ENCODE measurements at regions not wholly inside any gene's neighbourhood (a gene's known extent, or its start where the extent isn't known, plus 50 kb on each side); places are given as distances from the start of the nearest gene placed in this dataset.

DNA sequence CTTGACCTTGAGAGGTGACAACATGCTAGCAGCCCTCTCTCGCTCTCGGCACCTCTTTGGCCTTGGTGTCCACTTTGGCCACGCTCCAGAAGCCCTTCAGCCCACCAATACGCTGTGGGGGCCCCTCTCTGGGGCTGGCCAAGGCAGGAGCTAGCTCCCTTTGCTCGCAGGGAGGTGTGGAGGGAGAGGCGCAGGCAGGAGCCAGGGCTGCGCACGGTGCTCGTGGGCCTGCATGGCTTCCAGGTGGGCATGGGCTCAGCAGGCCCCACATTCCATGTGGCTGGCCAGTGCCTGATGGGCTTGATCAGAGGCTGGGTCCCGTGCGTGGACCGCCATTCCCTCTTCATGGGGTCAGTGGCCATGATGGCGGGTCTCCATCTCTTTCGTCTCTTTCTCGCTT lies 1237.0 kb upstream of the USP15 start:
- Mint-ChIP-seq H3K27ac (no peak overlapping the region), H3K36me3 (peaks cover 33% of the 10 kb centered on the region), H3K27me3 (ENCODE audit: low read depth) (no peaks in the 10 kb centered on the region), H3K4me3 (no peak overlapping the region), H3K4me1 (no peaks in the 10 kb centered on the region), H3K9me3 (peaks cover 61% of the 10 kb centered on the region)
- CTCF ChIA-PET: no interaction called here
- TF ChIP-seq NR2C2 (CRISPR knock-in tag; IDR thresholded peaks at IDR 0.05) (no peak), TEAD1 (CRISPR knock-in tag; IDR thresholded peaks at IDR 0.05) (no peak), SOX15 (CRISPR knock-in tag; IDR thresholded peaks at IDR 0.05) (no peak), OVOL2 (CRISPR knock-in tag; IDR thresholded peaks at IDR 0.05; ENCODE audit: borderline replicate concordance) (no peak), ZBTB21 (CRISPR knock-in tag; IDR thresholded peaks at IDR 0.05; ENCODE audit: borderline replicate concordance) (no peak), NFE2L1 (CRISPR knock-in tag; IDR thresholded peaks at IDR 0.05) (no peak), ZNF416 (CRISPR knock-in tag; IDR thresholded peaks at IDR 0.05) (no peak), TEAD4 (CRISPR knock-in tag; IDR thresholded peaks at IDR 0.05) (no peak), GABPB1 (CRISPR knock-in tag; IDR thresholded peaks at IDR 0.05) (no peak), NR1H2 (CRISPR knock-in tag; IDR thresholded peaks at IDR 0.05) (no peak)
- TF ChIP-seq, protein P1, sequence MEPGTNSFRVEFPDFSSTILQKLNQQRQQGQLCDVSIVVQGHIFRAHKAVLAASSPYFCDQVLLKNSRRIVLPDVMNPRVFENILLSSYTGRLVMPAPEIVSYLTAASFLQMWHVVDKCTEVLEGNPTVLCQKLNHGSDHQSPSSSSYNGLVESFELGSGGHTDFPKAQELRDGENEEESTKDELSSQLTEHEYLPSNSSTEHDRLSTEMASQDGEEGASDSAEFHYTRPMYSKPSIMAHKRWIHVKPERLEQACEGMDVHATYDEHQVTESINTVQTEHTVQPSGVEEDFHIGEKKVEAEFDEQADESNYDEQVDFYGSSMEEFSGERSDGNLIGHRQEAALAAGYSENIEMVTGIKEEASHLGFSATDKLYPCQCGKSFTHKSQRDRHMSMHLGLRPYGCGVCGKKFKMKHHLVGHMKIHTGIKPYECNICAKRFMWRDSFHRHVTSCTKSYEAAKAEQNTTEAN (CRISPR knock-in tag; IDR thresholded peaks at IDR 0.05): no peak
- TF ChIP-seq, protein P2, sequence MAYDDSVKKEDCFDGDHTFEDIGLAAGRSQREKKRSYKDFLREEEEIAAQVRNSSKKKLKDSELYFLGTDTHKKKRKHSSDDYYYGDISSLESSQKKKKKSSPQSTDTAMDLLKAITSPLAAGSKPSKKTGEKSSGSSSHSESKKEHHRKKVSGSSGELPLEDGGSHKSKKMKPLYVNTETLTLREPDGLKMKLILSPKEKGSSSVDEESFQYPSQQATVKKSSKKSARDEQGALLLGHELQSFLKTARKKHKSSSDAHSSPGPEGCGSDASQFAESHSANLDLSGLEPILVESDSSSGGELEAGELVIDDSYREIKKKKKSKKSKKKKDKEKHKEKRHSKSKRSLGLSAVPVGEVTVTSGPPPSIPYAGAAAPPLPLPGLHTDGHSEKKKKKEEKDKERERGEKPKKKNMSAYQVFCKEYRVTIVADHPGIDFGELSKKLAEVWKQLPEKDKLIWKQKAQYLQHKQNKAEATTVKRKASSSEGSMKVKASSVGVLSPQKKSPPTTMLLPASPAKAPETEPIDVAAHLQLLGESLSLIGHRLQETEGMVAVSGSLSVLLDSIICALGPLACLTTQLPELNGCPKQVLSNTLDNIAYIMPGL (CRISPR knock-in tag; IDR thresholded peaks at IDR 0.05): no peak
- TF ChIP-seq, protein P3, sequence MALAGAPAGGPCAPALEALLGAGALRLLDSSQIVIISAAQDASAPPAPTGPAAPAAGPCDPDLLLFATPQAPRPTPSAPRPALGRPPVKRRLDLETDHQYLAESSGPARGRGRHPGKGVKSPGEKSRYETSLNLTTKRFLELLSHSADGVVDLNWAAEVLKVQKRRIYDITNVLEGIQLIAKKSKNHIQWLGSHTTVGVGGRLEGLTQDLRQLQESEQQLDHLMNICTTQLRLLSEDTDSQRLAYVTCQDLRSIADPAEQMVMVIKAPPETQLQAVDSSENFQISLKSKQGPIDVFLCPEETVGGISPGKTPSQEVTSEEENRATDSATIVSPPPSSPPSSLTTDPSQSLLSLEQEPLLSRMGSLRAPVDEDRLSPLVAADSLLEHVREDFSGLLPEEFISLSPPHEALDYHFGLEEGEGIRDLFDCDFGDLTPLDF (CRISPR knock-in tag; IDR thresholded peaks at IDR 0.05): no peak
- TF ChIP-seq, protein P4, sequence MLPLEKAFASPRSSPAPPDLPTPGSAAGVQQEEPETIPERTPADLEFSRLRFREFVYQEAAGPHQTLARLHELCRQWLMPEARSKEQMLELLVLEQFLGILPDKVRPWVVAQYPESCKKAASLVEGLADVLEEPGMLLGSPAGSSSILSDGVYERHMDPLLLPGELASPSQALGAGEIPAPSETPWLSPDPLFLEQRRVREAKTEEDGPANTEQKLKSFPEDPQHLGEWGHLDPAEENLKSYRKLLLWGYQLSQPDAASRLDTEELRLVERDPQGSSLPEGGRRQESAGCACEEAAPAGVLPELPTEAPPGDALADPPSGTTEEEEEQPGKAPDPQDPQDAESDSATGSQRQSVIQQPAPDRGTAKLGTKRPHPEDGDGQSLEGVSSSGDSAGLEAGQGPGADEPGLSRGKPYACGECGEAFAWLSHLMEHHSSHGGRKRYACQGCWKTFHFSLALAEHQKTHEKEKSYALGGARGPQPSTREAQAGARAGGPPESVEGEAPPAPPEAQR (CRISPR knock-in tag; IDR thresholded peaks at IDR 0.05): no peak
- TF ChIP-seq, protein P5, sequence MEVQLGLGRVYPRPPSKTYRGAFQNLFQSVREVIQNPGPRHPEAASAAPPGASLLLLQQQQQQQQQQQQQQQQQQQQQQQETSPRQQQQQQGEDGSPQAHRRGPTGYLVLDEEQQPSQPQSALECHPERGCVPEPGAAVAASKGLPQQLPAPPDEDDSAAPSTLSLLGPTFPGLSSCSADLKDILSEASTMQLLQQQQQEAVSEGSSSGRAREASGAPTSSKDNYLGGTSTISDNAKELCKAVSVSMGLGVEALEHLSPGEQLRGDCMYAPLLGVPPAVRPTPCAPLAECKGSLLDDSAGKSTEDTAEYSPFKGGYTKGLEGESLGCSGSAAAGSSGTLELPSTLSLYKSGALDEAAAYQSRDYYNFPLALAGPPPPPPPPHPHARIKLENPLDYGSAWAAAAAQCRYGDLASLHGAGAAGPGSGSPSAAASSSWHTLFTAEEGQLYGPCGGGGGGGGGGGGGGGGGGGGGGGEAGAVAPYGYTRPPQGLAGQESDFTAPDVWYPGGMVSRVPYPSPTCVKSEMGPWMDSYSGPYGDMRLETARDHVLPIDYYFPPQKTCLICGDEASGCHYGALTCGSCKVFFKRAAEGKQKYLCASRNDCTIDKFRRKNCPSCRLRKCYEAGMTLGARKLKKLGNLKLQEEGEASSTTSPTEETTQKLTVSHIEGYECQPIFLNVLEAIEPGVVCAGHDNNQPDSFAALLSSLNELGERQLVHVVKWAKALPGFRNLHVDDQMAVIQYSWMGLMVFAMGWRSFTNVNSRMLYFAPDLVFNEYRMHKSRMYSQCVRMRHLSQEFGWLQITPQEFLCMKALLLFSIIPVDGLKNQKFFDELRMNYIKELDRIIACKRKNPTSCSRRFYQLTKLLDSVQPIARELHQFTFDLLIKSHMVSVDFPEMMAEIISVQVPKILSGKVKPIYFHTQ (CRISPR knock-in tag; IDR thresholded peaks at IDR 0.05): no peak
- no peak for ATAC-seq
- no peak for DNase-seq (ENCODE audit: low spot score)
- POLR2A ChIA-PET: no interaction called here

DNA sequence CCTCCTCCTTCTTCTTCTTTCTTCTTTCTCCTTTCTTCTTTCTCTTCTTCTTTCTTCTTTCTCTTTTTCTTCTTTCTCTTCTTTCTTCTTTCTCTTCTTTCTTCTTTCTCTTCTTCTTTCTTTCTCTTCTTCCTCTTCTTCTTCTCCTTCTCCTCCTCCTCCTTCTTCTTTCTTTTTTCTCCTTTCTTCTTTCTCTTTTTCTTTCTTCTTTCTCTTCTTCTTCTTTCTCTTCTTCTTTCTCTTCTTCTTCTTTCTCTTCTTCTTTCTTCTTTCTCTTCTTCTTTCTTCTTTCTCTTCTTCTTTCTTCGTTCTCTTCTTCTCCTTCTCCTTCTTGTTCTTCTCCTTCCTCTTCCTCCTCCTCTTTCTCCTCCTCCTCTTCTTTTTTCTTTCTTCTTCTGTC lies 1230.7 kb upstream of the USP15 start:
- POLR2A ChIA-PET: interaction anchor here (0.6 kb wide), 1 partner anchor 545 kb away, joined by 9 read pairs; no protein-coding TSS in a partner anchor
- Mint-ChIP-seq H3K36me3 (peaks cover 20% of the 10 kb centered on the region), H3K4me3 (no peak overlapping the region), H3K27me3 (ENCODE audit: low read depth) (no peaks in the 10 kb centered on the region), H3K4me1 (no peaks in the 10 kb centered on the region), H3K9me3 (peaks cover 42% of the 10 kb centered on the region), H3K27ac (no peak overlapping the region)
- DNase-seq (ENCODE audit: low spot score) (no peak), ATAC-seq (no peak)
- CTCF ChIA-PET: no interaction called here
- TF ChIP-seq, protein P6, sequence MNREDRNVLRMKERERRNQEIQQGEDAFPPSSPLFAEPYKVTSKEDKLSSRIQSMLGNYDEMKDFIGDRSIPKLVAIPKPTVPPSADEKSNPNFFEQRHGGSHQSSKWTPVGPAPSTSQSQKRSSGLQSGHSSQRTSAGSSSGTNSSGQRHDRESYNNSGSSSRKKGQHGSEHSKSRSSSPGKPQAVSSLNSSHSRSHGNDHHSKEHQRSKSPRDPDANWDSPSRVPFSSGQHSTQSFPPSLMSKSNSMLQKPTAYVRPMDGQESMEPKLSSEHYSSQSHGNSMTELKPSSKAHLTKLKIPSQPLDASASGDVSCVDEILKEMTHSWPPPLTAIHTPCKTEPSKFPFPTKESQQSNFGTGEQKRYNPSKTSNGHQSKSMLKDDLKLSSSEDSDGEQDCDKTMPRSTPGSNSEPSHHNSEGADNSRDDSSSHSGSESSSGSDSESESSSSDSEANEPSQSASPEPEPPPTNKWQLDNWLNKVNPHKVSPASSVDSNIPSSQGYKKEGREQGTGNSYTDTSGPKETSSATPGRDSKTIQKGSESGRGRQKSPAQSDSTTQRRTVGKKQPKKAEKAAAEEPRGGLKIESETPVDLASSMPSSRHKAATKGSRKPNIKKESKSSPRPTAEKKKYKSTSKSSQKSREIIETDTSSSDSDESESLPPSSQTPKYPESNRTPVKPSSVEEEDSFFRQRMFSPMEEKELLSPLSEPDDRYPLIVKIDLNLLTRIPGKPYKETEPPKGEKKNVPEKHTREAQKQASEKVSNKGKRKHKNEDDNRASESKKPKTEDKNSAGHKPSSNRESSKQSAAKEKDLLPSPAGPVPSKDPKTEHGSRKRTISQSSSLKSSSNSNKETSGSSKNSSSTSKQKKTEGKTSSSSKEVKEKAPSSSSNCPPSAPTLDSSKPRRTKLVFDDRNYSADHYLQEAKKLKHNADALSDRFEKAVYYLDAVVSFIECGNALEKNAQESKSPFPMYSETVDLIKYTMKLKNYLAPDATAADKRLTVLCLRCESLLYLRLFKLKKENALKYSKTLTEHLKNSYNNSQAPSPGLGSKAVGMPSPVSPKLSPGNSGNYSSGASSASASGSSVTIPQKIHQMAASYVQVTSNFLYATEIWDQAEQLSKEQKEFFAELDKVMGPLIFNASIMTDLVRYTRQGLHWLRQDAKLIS (CRISPR knock-in tag; IDR thresholded peaks at IDR 0.05; ENCODE audit: borderline replicate concordance): no peak
- TF ChIP-seq, protein P7, sequence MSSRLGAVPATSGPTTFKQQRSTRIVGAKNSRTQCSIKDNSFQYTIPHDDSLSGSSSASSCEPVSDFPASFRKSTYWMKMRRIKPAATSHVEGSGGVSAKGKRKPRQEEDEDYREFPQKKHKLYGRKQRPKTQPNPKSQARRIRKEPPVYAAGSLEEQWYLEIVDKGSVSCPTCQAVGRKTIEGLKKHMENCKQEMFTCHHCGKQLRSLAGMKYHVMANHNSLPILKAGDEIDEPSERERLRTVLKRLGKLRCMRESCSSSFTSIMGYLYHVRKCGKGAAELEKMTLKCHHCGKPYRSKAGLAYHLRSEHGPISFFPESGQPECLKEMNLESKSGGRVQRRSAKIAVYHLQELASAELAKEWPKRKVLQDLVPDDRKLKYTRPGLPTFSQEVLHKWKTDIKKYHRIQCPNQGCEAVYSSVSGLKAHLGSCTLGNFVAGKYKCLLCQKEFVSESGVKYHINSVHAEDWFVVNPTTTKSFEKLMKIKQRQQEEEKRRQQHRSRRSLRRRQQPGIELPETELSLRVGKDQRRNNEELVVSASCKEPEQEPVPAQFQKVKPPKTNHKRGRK (CRISPR knock-in tag; IDR thresholded peaks at IDR 0.05; ENCODE audit: borderline replicate concordance): 0 out of 2 replicates have a peak, but pooled peaks have one; percentile 82
